H1 (cell line): ENCODE measurements at regions not wholly inside any gene's neighbourhood (a gene's known extent, or its start where the extent isn't known, plus 50 kb on each side); places are given as distances from the start of the nearest gene placed in this dataset.

Experiments used
- CTCF ChIA-PET: fragments of 300-600 bp; sonication (Branson Sonifier 250); formaldehyde crosslinking; loops from one replicate; lab custom pipeline; 2021; ENCODE audit not compliant: partially characterized antibody; lab: Charles Lee
- POLR2A ChIA-PET: fragments of 300-600 bp; sonication (Branson Sonifier 250); formaldehyde crosslinking; loops from one replicate; lab custom pipeline; 2021; ENCODE audit warnings: inconsistent platforms; ENCODE audit not compliant: partially characterized antibody; lab: Charles Lee
- DNase-seq, 2 experiments: peaks; one replicate each; pipeline versions ENCODE4 v3.0.0 to v3.0.0-alpha.2; 2010 to 2022; ENCODE audit warnings: low spot score in 2 of 2, low read depth in 1 of 2, mixed read lengths in 1 of 2
- FAIRE-seq: peaks from 2 replicates; lab custom pipeline; 2011; peaks lifted over from hg19 to GRCh38; lab: Jason Lieb, UNC
- H2AFZ ChIP-seq: 2 replicates; pipeline ENCODE4 v1.8.1; 2012; ENCODE audit warnings: low read length, inconsistent platforms
- H2AK5ac ChIP-seq: 2 replicates; pipeline ENCODE4 v1.6.1; 2013; ENCODE audit warnings: low read depth, low read length
- H2BK120ac ChIP-seq: replicated peaks from 2 replicates; pipeline ENCODE3; 2013; ENCODE audit warnings: low read depth, low read length, inconsistent platforms
- H2BK12ac ChIP-seq: 2 replicates; pipeline ENCODE4 v1.6.1; 2013; ENCODE audit warnings: low read depth, low read length
- H2BK15ac ChIP-seq: 2 replicates; pipeline ENCODE4 v1.6.1; 2013; ENCODE audit warnings: low read length
- H2BK20ac ChIP-seq: 2 replicates; pipeline ENCODE4 v1.6.1; 2013; ENCODE audit warnings: low read length
- H2BK5ac ChIP-seq: 2 replicates; pipeline ENCODE4 v1.6.1; 2013; ENCODE audit warnings: low read depth, low read length
- H3K14ac ChIP-seq: 2 replicates; pipeline ENCODE4 v1.6.1; 2013; ENCODE audit warnings: inconsistent platforms; ENCODE audit not compliant: insufficient read length
- H3K18ac ChIP-seq: 2 replicates; pipeline ENCODE4 v1.6.1; 2013; ENCODE audit warnings: low read length; ENCODE audit errors: extremely low read depth
- H3K23ac ChIP-seq: 2 replicates; pipeline ENCODE4 v1.6.1; 2013; ENCODE audit warnings: inconsistent platforms; ENCODE audit not compliant: insufficient read length
- H3K23me2 ChIP-seq: 2 replicates; pipeline ENCODE4 v1.6.1; 2013; ENCODE audit warnings: low read depth, low read length
- H3K27ac ChIP-seq: 2 replicates; pipeline ENCODE4 v1.6.1; 2011; ENCODE audit warnings: low read depth, low read length, inconsistent platforms
- H3K27me3 ChIP-seq, 4 experiments: replicated peaks in 1 of 4; 1 replicate in 1 of 4; 2 replicates in 3 of 4; pipeline versions ENCODE4 v1.6.1 to v1.8.1; 2011 to 2013; ENCODE audit warnings: low read length in 3 of 4, mild to moderate bottlenecking in 3 of 4, inconsistent platforms in 2 of 4, mixed read lengths in 2 of 4, moderate library complexity in 1 of 4; ENCODE audit not compliant: control insufficient read depth in 3 of 4, insufficient read depth in 3 of 4; ENCODE audit errors: extremely low read depth in 1 of 4
- H3K36me3 ChIP-seq, 4 experiments: 2 replicates each; pipeline versions ENCODE4 v1.6.1 to v1.8.1; 2011 to 2013; ENCODE audit warnings: mild to moderate bottlenecking in 4 of 4, low read length in 3 of 4, moderate library complexity in 2 of 4, control low read depth in 1 of 4, inconsistent platforms in 1 of 4; ENCODE audit not compliant: insufficient read depth in 4 of 4, control insufficient read depth in 2 of 4
- H3K4ac ChIP-seq: replicated peaks from 2 replicates; pipeline ENCODE3; 2013; ENCODE audit warnings: low read length, low read depth, mixed read lengths, inconsistent platforms; ENCODE audit not compliant: insufficient read length
- H3K4me1 ChIP-seq, 4 experiments: replicated peaks in 1 of 4; 1 replicate in 1 of 4; 2 replicates in 3 of 4; pipeline versions ENCODE4 v1.6.1 to v1.8.1; 2011 to 2013; ENCODE audit warnings: low read length in 3 of 4, inconsistent platforms in 2 of 4, mixed read lengths in 1 of 4; ENCODE audit not compliant: insufficient read depth in 4 of 4, control insufficient read depth in 3 of 4
- H3K4me2 ChIP-seq, 2 experiments: 2 replicates each; pipeline versions ENCODE4 v1.6.1 to v1.8.1; 2011 to 2013; ENCODE audit warnings: low read depth in 2 of 2, low read length in 2 of 2, control low read depth in 1 of 2, inconsistent platforms in 1 of 2, mild to moderate bottlenecking in 1 of 2; ENCODE audit not compliant: insufficient read depth in 1 of 2
- H3K4me3 ChIP-seq, 4 experiments: fragments of 200-600, 300-600 bp in 1 of 4; sonication (generic), shearing (Covaris generic), sonication (Bioruptor Twin) in 1 of 4; 2 replicates each; pipeline versions ENCODE4 v1.5.1 to v1.8.1; 2011 to 2016; ENCODE audit warnings: low read length in 4 of 4, low read depth in 3 of 4, control low read depth in 2 of 4, inconsistent platforms in 2 of 4, mild to moderate bottlenecking in 2 of 4, mixed read lengths in 1 of 4, moderate library complexity in 1 of 4; ENCODE audit not compliant: insufficient read depth in 2 of 4; ENCODE audit errors: extremely low read depth in 1 of 4
- H3K56ac ChIP-seq: replicated peaks from 2 replicates; pipeline ENCODE3; 2013; ENCODE audit warnings: low read depth, mild to moderate bottlenecking, mixed read lengths, low read length, inconsistent platforms; ENCODE audit not compliant: insufficient read length
- H3K79me1 ChIP-seq: 2 replicates; pipeline ENCODE4 v1.6.1; 2013; ENCODE audit warnings: low read depth, low read length, control low read depth
- H3K79me2 ChIP-seq, 2 experiments: 2 replicates each; pipeline versions ENCODE4 v1.6.1 to v1.8.1; 2012 to 2013; ENCODE audit warnings: low read length in 2 of 2, mild to moderate bottlenecking in 2 of 2, inconsistent platforms in 1 of 2; ENCODE audit not compliant: insufficient read depth in 2 of 2, control insufficient read depth in 1 of 2
- H3K9ac ChIP-seq, 4 experiments: replicated peaks in 1 of 4; 1 replicate in 1 of 4; 2 replicates in 3 of 4; pipeline versions ENCODE4 v1.6.1 to v1.8.1; 2011 to 2013; ENCODE audit warnings: low read depth in 3 of 4, low read length in 3 of 4, control low read depth in 2 of 4, mild to moderate bottlenecking in 2 of 4, moderate library complexity in 2 of 4, inconsistent platforms in 1 of 4; ENCODE audit errors: extremely low read depth in 1 of 4
- H3K9me3 ChIP-seq, 2 experiments: 2 replicates each; pipeline versions ENCODE4 v1.6.1 to v1.8.1; 2012 to 2013; ENCODE audit warnings: mild to moderate bottlenecking in 2 of 2, moderate library complexity in 2 of 2, control low read depth in 1 of 2, inconsistent platforms in 1 of 2, low read depth in 1 of 2, low read length in 1 of 2, mixed read lengths in 1 of 2; ENCODE audit not compliant: insufficient read depth in 2 of 2
- H4K20me1 ChIP-seq, 2 experiments: replicated peaks in 1 of 2; 2 replicates each; pipeline versions ENCODE3 to v1.8.1; 2011 to 2013; ENCODE audit warnings: inconsistent platforms in 2 of 2, low read length in 2 of 2, mild to moderate bottlenecking in 1 of 2; ENCODE audit not compliant: insufficient read depth in 2 of 2, control insufficient read depth in 1 of 2
- H4K5ac ChIP-seq: 2 replicates; pipeline ENCODE4 v1.6.1; 2013; ENCODE audit warnings: low read length, low read depth, mixed read lengths, inconsistent platforms; ENCODE audit not compliant: insufficient read length
- H4K8ac ChIP-seq: 2 replicates; pipeline ENCODE4 v1.8.0; 2013; ENCODE audit warnings: mild to moderate bottlenecking, moderate library complexity, low read length, inconsistent platforms; ENCODE audit not compliant: insufficient read depth; ENCODE audit errors: extremely low read depth
- H4K91ac ChIP-seq: replicated peaks from 2 replicates; pipeline ENCODE3; 2013; ENCODE audit warnings: low read length, mixed read lengths, inconsistent platforms; ENCODE audit not compliant: insufficient read length
- KDM1A ChIP-seq: fragments of 200-600, 300-600 bp; sonication (generic); IDR thresholded peaks from 2 replicates; pipeline ENCODE4 v1.7.1; 2016; ENCODE audit warnings: mild to moderate bottlenecking, low read length, borderline replicate concordance
- NRF1 ChIP-seq: IDR thresholded peaks from 2 replicates; pipeline ENCODE4 v1.6.1; 2011; ENCODE audit warnings: mild to moderate bottlenecking, low read depth, low read length, improper control_type of control experiment
- POLR2AphosphoS5 ChIP-seq: IDR thresholded peaks from 2 replicates; pipeline ENCODE4 v1.6.1; 2011; ENCODE audit warnings: low read depth, low read length
- RXRA ChIP-seq: IDR thresholded peaks from 2 replicates; pipeline ENCODE4 v1.6.1; 2011; ENCODE audit warnings: low read depth, mild to moderate bottlenecking, low read length, moderate library complexity; ENCODE audit not compliant: insufficient read depth
- SIX5 ChIP-seq: IDR thresholded peaks from 2 replicates; pipeline ENCODE4 v1.6.1; 2011; ENCODE audit warnings: mild to moderate bottlenecking, low read depth, low read length
- TEAD4 ChIP-seq: IDR thresholded peaks from 2 replicates; pipeline ENCODE4 v1.6.1; 2012; ENCODE audit warnings: low read depth, low read length, inconsistent platforms, mixed read lengths
- WGBS, 2 experiments: shearing (Covaris generic) in 1 of 2; methylation state at CpG; one replicate each; pipeline versions ENCODE4 v1.1.6 to v1.1.7; 2013 to 2015; ENCODE audit warnings: low lambda C conversion rate in 2 of 2, mixed read lengths in 2 of 2, inconsistent platforms in 1 of 2, low coverage in 1 of 2, missing lambda C conversion rate in 1 of 2; ENCODE audit not compliant: insufficient replicate concordance in 2 of 2, insufficient coverage in 1 of 2, insufficient read length in 1 of 2; ENCODE audit errors: extremely low coverage in 1 of 2, missing lambda C conversion rate in 1 of 2; 5-methylcytosine and 5-hydroxymethylcytosine counted together

DNA sequence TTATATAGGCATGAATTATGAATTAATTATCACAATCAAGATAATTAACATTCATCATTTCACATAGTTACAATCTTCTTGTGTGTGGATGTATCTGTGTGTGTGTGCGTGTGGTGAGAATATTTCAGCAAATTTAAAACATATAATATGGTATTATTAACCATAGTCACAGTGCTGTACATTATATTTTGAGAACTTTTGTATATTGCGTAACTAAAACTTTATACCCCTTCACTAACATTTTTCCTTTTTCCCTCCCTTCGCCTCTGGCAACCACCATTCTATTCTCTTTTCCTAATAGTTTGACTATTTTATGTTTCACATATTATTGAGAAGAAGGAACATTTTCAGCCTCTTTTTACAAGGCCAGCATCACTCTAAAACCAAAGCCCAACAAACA, 176.8 kb downstream of the HTR1B start:
- Histone ChIP-seq H3K36me3 (no peaks in the 10 kb centered on the region), H3K23ac (no peak overlapping the region), H4K5ac (no peak overlapping the region), H3K56ac (no peak overlapping the region), H3K79me2 (no peaks in the 10 kb centered on the region), H2BK15ac (no peak overlapping the region), H3K9me3 (peaks cover 0 to under 1% of the 10 kb centered on the region in 2 experiments; a peak in 1 of 4 replicates), H3K4me3 (no peak overlapping the region), H4K20me1 (no peaks in the 10 kb centered on the region), H3K4me1 (no peaks in the 10 kb centered on the region), H3K9ac (no peak overlapping the region), H3K27ac (no peak overlapping the region), H2AK5ac (no peak overlapping the region), H2BK5ac (no peak overlapping the region), H3K23me2 (no peaks in the 10 kb centered on the region), H4K8ac (no peak overlapping the region), H3K18ac (no peak overlapping the region), H2AFZ (no peak overlapping the region), H2BK120ac (no peak overlapping the region), H3K4ac (no peak overlapping the region), H3K27me3 (no peaks in the 10 kb centered on the region), H3K14ac (no peak overlapping the region), H2BK12ac (no peak overlapping the region), H2BK20ac (no peak overlapping the region), H4K91ac (no peak overlapping the region), H3K79me1 (no peaks in the 10 kb centered on the region), H3K4me2 (no peak overlapping the region)
- ChIA-PET CTCF (no interaction called here), POLR2A (no interaction called here)
- no peak for FAIRE-seq
- TF ChIP-seq RXRA (no peak), NRF1 (no peak), SIX5 (no peak), KDM1A (no peak), TEAD4 (no peak), POLR2AphosphoS5 (no peak)
- WGBS, 2 experiments: 92% methylated on average over 3 of the region's 3 CpGs; no CpG with 5 or more reads in 1 of the 2 experiments
- DNase-seq: no peak
